ENCODE measurements at regions not wholly inside any gene's neighbourhood (a gene's known extent, or its start where the extent isn't known, plus 50 kb on each side); places are given as distances from the start of the nearest gene placed in this dataset.

DNA sequence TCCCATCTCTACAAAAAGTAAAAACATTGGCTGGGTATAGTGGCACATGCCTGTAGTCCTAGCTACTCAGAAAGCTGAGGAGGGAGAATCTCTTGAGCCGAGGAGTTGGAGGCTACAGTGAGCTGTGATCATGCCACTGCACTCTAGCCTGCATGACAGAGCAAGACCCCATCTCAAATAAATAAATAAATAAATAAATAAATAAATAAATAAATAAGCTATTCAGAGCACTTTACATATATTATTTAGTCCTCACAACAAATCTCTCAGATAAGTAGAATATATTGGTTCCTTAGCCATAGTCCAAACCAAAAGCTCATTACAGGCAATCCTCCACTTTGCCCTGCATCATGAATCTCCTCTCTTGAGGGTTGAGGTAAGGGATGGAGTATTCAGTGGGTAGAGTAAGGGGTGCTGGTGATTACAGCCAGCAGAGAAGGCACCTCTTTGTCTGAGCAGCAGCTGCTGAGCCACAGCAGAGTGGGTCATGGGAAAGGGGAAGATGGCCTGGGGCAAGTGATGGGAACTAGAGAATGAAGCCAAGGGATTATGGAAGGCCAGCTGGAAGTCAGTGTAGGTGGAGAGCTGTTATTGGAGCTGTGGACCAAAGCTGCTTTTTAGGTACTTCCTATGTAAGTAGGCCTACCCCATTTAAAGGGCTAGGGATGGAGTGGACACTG, 115.5 kb upstream of the ZNF644 start:
- H3K36me3 ChIP-seq: no peaks in the 10 kb centered on the region
- intact Hi-C loops (cut with DNase I): no loop called here

DNA sequence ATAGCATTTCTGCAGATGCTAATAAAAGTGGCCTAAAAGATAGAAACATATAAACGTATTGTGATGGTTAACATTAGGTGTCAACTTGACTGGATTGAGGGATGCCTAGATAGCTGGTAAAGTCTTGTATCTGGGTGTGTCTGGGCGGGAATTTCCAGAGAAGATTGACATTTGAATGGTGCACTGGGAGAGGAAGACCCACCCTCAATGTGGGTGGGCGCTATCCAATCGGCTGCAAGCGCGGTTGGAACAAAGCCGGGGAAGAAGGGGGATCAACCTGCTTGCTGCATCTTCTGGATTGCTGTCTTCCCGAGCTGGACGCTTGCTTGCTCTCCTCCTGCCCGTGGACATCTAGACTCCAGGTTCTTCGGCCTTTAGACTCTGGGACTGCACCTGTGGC, 114.0 kb upstream of the ZNF644 start:
- Histone ChIP-seq H3K27me3 (peaks cover 0 to 5% (median 0%) of the 10 kb centered on the region in 7 donors), H3K4me3 (no peak overlapping the region), H3K36me3 (no peaks in the 10 kb centered on the region), H3K4me1 (no peaks in the 10 kb centered on the region), H3K9me3 (no peaks in the 10 kb centered on the region), H3K27ac (no peak overlapping the region)
- 91% methylated on average over 11 of the region's 11 CpGs for WGBS, 2 donors
- ATAC-seq (no peak), DNase-seq (no peak)
- TF ChIP-seq, protein P1, sequence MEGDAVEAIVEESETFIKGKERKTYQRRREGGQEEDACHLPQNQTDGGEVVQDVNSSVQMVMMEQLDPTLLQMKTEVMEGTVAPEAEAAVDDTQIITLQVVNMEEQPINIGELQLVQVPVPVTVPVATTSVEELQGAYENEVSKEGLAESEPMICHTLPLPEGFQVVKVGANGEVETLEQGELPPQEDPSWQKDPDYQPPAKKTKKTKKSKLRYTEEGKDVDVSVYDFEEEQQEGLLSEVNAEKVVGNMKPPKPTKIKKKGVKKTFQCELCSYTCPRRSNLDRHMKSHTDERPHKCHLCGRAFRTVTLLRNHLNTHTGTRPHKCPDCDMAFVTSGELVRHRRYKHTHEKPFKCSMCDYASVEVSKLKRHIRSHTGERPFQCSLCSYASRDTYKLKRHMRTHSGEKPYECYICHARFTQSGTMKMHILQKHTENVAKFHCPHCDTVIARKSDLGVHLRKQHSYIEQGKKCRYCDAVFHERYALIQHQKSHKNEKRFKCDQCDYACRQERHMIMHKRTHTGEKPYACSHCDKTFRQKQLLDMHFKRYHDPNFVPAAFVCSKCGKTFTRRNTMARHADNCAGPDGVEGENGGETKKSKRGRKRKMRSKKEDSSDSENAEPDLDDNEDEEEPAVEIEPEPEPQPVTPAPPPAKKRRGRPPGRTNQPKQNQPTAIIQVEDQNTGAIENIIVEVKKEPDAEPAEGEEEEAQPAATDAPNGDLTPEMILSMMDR (IDR thresholded peaks at IDR 0.05): no peak
- intact Hi-C loops (cut with DNase I): no loop called here

More for the DNA sequence above, 115.5 kb upstream of the ZNF644 start:
- WGBS, 2 donors: 98 to 100% methylated on average over 1 of the region's 1 CpG
- no peak overlapping the region for H3K4me3 ChIP-seq
- DNase-seq (no peak), ATAC-seq (no peak)
- H3K27ac ChIP-seq: no peak overlapping the region
- H3K27me3 ChIP-seq: no peaks in the 10 kb centered on the region
- TF ChIP-seq, protein P1 (IDR thresholded peaks at IDR 0.05): no peak
- H3K4me1 ChIP-seq: no peaks in the 10 kb centered on the region
- H3K9me3 ChIP-seq: no peaks in the 10 kb centered on the region

- no peak overlapping the region for H3K4me3 ChIP-seq
- TF ChIP-seq, protein P1 (IDR thresholded peaks at IDR 0.05): no peak
- peaks cover 0 to 18% (median 4%) of the 10 kb centered on the region in 7 donors for H3K27me3 ChIP-seq
- no peak for ATAC-seq
- H3K4me1 ChIP-seq: no peaks in the 10 kb centered on the region
- no peaks in the 10 kb centered on the region for H3K36me3 ChIP-seq
- no peaks in the 10 kb centered on the region for H3K9me3 ChIP-seq
- no peak for DNase-seq
- WGBS, 2 donors: 86 to 89% methylated on average over 6 of the region's 6 CpGs
- no peak overlapping the region for H3K27ac ChIP-seq
- intact Hi-C loops (cut with DNase I): no loop called here
Observed at GRCh38 chr1:91133248-91133647, 111.4 kb upstream of the ZNF644 start.

DNA sequence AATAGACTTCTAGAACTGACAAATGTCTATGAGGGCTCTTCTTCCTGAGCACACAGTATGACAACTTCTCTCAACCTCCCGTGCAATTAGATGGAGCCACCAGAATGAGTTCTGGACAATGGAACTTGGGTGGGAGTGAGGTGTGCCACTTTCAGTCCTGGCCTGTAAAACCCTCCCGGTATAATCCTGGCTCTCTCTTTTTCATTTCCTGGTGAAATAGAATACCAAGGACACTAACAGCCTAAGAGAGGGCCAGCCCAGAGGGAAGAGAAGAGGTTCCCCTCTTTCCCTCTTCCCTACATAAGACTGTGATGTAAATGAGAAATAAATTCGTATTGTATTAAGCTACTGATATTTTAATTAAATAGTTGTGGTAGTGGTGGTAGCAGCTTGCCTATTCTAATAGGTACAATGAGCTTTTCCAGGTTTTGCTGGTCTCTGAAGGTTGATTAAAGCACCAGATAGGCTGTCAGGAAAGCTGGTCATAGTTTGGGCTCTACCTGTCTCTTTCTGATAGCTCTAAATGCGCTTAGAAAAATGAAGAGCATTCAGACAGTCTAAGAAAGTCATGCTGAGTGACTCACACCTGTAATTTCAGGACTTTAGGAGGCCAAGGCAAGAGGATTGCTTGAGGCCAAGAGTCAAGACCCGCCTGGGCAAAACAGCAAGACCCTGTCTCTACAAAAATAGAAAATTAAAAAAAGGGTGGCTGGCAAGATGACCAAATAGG, 108.6 kb upstream of the ZNF644 start:
- Histone ChIP-seq H3K27me3 (peaks cover 0 to 18% (median 4%) of the 10 kb centered on the region in 7 donors), H3K9me3 (no peaks in the 10 kb centered on the region), H3K36me3 (no peaks in the 10 kb centered on the region), H3K27ac (no peak overlapping the region), H3K4me1 (no peaks in the 10 kb centered on the region), H3K4me3 (no peak overlapping the region)
- no peak for DNase-seq
- 86 to 87% methylated on average over 5 of the region's 5 CpGs for WGBS, 2 donors
- intact Hi-C loops (cut with DNase I): no loop called here
- TF ChIP-seq, protein P1 (IDR thresholded peaks at IDR 0.05): no peak
- no peak for ATAC-seq

All from heart right ventricle (tissue), 16 donors.